GM12872 (cell line): ENCODE measurements at regions not wholly inside any gene's neighbourhood (a gene's known extent, or its start where the extent isn't known, plus 50 kb on each side); places are given as distances from the start of the nearest gene placed in this dataset.

ENCODE experiments used
- TF ChIP-seq, protein P1 (sequence below): IDR thresholded peaks from 3 replicates; pipeline ENCODE4 v1.5.1; 2011; ENCODE audit warnings: low read depth, mild to moderate bottlenecking, low read length, moderate library complexity; ENCODE audit not compliant: insufficient read depth

DNA sequence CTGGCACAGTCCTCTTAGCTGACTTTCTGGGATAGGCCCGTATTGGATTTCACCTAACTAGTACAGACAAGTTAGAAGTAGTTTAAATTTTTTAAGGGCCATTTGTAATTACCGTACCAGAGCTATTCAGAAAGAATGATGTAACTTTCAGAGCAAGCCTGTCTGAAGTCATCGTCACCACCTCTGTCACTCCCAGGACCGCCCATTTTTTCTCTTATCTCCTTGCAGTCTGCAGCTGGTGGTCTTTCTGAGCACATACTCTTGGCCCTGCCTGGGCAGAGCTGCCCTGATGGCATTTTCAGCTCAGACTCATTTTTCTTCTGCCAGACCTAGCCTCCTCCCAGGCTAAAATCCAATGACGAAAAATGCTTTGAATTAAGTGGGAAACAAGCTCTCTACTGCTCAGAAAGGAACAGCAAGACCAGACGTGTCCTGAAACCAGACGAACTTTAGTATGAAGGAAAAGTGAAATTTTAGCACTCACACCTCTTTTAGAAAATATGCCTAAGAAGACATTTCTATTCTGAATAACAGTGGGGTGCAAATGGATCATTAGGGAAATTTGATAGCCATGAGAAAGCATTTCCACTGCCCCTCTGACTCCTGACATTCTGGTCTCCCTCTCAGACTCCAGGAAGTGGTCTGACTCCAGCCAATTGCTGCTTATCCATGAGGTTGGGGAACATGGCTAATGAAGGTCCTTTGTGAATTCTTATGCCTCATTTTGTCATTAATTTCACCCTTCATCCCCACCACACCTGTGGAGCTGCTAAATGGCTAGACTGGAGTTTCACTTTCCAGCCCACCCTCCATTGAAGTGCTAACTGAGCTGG lies 162.4 kb upstream of the GYPA start:
- TF ChIP-seq, protein P1, sequence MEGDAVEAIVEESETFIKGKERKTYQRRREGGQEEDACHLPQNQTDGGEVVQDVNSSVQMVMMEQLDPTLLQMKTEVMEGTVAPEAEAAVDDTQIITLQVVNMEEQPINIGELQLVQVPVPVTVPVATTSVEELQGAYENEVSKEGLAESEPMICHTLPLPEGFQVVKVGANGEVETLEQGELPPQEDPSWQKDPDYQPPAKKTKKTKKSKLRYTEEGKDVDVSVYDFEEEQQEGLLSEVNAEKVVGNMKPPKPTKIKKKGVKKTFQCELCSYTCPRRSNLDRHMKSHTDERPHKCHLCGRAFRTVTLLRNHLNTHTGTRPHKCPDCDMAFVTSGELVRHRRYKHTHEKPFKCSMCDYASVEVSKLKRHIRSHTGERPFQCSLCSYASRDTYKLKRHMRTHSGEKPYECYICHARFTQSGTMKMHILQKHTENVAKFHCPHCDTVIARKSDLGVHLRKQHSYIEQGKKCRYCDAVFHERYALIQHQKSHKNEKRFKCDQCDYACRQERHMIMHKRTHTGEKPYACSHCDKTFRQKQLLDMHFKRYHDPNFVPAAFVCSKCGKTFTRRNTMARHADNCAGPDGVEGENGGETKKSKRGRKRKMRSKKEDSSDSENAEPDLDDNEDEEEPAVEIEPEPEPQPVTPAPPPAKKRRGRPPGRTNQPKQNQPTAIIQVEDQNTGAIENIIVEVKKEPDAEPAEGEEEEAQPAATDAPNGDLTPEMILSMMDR: no peak

DNA sequence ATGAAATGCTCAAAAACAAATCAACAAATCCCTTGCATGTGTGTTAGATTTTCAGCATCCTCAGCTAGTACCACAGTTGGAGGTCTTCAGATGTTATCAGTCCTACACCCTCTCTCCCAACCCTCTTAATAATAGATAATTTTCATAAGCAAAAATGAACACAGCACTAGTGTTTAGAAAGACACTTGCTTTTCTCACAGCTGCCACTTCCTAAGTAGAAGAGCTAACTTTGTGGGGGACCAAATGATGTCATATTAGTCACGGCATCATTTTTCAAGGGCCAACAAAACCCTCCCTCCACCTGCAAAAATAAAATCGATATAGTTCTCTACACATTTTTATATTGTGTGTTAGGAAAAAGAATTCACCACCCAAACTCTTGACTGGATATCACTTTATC lies 163.5 kb upstream of the GYPA start:
- TF ChIP-seq, protein P1: no peak

DNA sequence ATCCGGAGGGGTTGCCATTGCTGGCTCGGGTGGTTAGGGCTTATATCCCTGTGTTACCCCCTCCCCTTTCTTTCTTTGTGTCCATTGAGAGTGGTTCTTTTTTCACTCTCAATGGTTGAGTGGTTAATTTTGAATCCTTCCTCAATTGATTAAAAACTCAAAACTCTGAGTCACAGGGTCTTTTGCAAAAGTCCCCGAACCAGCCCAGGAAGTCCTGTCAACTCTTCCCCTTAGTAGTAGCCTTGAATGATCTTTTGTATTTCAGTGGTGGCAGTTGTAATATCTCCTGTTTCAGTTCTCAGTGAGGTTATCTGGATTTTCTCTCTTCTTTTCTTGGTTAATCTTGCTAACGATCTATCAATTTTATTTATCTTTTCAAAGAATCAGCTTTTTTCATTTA lies 170.0 kb upstream of the GYPA start:
- TF ChIP-seq, protein P1: no peak

DNA sequence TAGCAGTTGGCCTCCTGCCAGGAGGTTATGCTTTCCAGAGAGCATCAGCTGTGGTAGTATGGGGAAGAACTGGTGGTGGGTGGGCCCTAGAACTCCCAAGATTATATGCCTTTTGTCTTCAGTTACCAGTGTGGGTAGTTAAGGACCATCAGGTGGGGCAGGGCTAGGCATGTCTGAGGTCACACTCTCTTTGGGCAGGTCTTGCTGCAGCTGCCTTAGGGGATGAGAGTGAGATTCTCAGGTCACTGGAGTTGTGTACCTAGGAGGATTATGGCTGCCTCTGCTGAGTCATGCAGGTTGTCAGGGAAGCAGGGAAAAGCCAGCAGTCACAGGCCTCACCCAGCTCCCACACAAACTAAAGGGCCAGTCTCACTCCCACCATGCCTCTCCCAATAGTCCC lies 172.9 kb upstream of the GYPA start:
- TF ChIP-seq, protein P1: no peak

DNA sequence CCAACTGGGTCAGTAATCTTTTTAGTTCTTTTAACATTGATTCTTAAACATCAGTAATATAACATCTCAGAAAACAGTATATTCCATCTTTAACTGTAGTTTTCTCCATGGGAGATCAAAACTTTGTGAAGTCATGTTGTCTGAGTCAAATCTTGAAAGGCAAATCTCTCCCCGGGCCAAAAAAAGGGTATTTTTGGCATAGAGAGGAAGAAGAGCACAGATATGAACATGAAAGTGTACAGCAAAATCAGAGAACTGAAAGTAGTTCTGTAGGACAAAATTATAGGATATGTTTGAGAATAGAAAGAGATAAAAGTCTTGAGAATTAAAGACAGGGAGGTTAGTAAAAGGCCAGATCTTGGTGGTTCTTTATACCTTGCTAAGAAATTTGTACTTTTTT lies 176.4 kb upstream of the GYPA start:
- TF ChIP-seq, protein P1: no peak

DNA sequence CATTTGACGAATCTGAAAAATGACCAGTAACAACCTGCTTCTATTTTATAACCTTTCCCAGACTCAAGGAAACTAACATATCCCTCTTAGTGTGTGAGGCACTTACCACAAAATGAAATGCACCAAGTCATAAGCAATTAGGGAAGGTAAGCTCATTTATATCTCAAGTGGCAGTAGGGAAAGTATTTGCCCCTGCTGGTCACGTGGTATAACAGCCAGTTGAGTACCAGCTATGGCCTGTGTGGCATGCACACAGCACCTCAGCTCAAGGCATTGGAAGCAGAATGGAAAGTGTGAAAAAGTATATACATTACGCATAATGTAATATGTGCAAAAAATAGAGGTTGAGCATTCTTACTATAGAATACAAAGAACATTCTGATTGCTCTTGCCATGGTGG lies 178.3 kb upstream of the GYPA start:
- TF ChIP-seq, protein P1: peak; percentile 6; the same call in 1 of the 3 replicates

DNA sequence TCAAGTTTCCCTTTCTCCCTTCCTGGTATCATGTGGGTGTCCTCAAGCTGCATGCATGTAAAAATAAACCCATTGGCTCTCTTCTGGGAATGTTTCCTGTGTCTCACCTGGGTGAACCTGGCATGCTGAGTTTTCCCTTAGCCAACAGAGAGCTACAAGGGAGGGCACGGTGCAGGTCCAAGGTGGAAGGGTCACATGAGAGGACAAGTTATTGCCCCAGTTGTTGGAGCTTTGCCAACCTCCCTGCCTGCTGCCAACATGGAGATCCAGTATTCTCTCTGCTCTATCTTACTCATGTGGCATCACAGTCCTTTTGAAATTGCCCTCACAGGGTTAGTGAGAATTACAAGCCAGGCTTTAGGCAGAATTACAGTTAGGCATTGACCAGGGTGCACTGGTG lies 196.1 kb upstream of the GYPA start:
- TF ChIP-seq, protein P1: no peak
